HG02884 (cell line): ENCODE measurements at regions not wholly inside any gene's neighbourhood (a gene's known extent, or its start where the extent isn't known, plus 50 kb on each side); places are given as distances from the start of the nearest gene placed in this dataset.
"Not testable (repeated sequence)": the region's sequence is repeated elsewhere in the genome, so short reads cannot be mapped to it uniquely, and the experiment has no call there.

Source experiments
- ATAC-seq: cut with Tn5 transposase; IDR thresholded peaks from one replicate; pipeline ENCODE4 v1.9.1; 2021; ENCODE audit warnings: mild to moderate bottlenecking, moderate library complexity; ENCODE audit not compliant: unreplicated experiment

DNA sequence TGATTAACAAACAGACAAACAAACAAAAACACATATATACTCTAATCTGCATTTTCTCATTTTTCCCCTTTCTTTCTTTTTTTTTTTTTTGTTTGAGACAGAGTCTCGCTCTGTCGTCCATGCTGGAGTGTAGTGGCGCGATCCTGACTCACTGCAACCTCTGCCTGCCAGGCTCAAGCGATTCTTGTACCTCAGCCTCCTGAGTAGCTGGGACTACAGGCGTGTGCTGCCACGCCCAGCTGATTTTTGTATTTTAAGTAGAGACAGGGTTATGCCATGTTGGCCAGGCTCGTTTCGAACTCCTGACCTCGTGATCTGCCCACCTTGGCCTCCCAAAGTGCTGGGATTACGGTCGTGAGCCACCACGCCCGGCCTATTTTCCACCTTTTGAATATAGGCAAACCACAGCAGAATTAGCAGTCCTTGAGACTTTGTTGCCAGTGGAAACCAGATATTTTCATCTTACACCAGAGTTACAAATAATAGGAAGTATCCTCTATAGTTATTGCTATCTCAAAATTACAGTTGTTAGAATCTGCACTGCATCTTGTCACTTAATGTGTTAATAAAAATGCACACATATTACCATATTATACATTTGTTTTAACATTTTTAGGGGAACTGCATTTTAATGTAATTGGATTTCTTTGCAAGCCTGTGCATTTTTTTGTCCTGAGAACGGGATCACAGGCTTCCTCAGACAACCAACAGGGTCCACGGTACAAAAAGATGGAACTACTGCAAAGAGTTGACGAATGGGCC lies 208.2 kb upstream of the ZNF217 start:
- ATAC-seq, result no peak

GRCh38 chr20:53800883-53801604 lies 207.4 kb upstream of the ZNF217 start:
- ATAC-seq, result no peak

GRCh38 chr20:53800418-53800817 lies 206.8 kb upstream of the ZNF217 start:
- no peak for ATAC-seq

- ATAC-seq, result no peak
These were observed 203.4 kb upstream of the ZNF217 start for GRCh38 chr20:53797085-53797484.

GRCh38 chr20:53795170-53795569 lies 201.5 kb upstream of the ZNF217 start:
- ATAC-seq, result no peak

- ATAC-seq, result no peak
These were observed 201.0 kb upstream of the ZNF217 start for GRCh38 chr20:53794529-53795115.

DNA sequence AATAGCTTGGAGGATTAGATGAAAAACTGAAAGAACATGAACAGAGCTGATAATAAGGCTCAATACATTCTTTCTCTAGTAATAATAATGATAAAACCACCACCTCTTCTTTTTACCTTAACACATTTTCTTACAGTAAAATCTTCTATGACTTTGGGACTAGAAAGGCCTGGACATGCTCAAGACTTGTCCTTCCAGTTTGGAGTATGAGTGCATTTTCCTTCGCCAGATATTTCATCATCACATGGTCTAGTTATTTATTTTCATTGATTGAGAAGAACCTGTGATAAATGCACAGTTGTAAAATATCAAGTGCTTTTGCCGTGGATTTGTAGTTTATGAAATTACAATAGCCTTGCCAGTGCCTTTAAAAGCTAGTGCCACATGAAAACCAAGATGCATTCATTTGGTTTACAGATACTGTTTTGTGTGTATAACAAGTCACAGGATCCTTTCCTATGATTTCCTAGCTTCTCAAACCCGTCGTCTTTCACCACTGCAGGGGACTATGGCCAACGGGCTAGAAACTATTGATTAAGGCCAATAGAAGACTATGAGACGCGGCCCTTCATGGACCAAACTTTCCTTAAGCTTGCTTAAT lies 200.2 kb upstream of the ZNF217 start:
- ATAC-seq, result no peak

DNA sequence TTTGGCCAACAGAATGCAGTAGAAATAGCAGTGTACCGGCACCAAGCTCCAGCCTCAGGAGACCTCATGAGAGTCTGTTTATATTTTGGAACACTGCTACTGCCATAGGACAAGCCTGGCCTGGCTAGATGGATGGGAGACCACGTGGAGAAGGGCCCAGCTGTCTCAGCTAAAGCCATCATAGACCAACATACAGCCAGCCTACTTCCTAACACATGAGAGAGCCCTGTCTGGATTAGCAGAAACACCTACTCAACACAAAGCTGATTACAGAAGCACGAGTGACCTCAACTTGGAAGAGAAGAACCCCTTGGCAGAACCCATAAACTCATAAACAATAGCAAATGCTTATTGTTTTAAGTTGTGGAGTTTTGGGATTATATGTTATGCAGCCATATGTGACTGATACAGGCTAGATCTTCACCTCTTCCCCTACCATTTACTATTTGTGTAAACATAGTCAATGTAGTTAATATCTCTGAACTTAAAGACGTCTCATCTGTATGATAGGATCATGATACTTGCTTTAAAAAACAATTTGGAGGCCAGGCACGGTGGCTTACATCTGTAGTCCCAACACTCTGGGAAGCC lies 199.4 kb upstream of the ZNF217 start:
- no peak for ATAC-seq

DNA sequence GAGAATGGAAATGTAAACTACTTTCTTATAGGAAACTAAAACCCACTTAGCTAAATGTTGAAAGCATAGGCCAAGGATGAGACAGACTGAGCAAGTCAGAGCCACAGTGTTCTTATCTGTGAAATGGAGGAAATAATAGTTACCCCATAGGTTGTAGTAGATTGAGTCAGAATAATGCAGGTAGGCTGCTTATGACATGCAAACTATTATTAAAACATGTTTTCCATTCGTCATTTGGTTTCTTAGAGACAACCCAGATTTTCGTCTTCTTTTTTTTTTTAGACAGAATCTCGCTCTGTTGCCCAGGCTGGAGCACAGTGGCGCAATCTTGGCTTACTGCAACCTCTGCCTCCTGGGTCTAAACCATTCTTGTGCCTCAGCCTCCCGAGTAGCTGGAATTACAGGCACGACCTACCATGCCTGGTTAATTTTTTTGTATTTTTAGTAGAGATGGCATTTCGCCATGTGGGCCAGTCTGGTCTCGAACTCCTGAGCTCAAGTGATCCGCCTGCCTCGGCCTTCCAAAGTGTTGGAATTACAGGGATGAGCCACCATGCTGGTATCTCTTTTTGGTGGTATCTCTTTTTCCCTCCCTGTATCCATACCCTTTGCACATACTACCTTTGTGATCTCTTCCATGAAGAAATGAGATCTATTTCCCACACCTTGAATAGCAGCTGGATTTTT lies 196.5 kb upstream of the ZNF217 start:
- ATAC-seq, result no peak

- ATAC-seq, result no peak
These were observed 194.8 kb upstream of the ZNF217 start for GRCh38 chr20:53788253-53789022.

GRCh38 chr20:53787491-53787931 lies 193.9 kb upstream of the ZNF217 start:
- ATAC-seq, result not testable (repeated sequence)

- no peak for ATAC-seq
These were observed 193.0 kb upstream of the ZNF217 start for GRCh38 chr20:53786445-53787267.

- ATAC-seq, result no peak
These were observed 192.4 kb upstream of the ZNF217 start for GRCh38 chr20:53786071-53786444.

GRCh38 chr20:53785320-53785719 lies 191.7 kb upstream of the ZNF217 start:
- ATAC-seq, result no peak

DNA sequence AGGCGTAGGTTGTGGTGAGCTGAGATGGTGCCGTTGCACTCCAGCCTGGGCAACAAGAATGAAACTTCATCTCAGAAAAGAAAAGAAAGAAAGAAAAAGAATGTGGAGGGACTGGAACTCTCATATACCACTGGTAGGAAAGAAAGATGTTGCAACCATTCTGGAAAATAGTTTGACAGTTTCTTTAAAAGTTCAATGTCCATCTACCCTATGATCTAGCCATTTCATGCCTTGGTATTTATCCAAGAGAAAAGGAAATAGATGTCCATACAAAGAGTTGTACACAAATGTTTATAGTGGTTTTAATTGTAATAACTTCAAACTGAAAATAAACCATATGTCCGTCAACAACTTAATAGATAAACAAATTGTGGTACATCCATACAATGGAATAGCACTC lies 190.1 kb upstream of the ZNF217 start:
- no peak for ATAC-seq

- ATAC-seq, result no peak
These were observed 189.1 kb upstream of the ZNF217 start for GRCh38 chr20:53782612-53783246.

DNA sequence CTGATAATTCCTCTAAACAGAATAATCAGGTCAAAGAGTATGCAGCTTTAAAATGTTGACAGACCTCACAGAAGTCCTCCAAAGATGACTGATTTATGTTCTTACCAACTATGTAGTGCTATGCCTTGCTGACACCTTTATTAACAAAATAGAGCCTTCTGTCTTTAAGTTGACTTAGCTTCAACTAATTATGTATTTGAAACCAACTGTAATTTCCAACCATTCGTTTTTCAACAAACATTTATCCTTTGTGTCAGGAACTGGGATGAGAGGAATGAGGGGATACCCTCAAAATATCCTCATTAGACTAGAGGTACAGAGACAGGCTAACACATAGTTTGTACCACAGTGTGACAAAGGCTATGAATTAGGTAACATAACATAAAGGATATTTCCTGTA lies 186.2 kb upstream of the ZNF217 start:
- ATAC-seq, result no peak

- ATAC-seq, result no peak
These were observed 185.1 kb upstream of the ZNF217 start for GRCh38 chr20:53778736-53779135.
